Left lung (tissue), 4 donors: ENCODE measurements at regions not wholly inside any gene's neighbourhood (a gene's known extent, or its start where the extent isn't known, plus 50 kb on each side); places are given as distances from the start of the nearest gene placed in this dataset.

ENCODE experiments used
- ATAC-seq: fragments of 200-7000 bp; cut with Tn5 transposase; one replicate; pipeline ENCODE4 v1.9.1; 2020; ENCODE audit warnings: moderate library complexity
- DNase-seq, 4 donors: peaks; one replicate each; pipeline ENCODE4 v3.0.0-alpha.2; 2013 to 2020
- H3K27ac ChIP-seq, 2 donors: fragments of 200-600 bp; sonication (generic) in 1 of 2; one replicate each; pipeline versions ENCODE4 v1.5.0 to v1.8.0; 2020 to 2021
- H3K27me3 ChIP-seq, 2 donors: fragments of 200-600 bp; sonication (generic) in 1 of 2; one replicate each; pipeline versions ENCODE4 v1.5.0 to v1.8.0; 2020 to 2021
- H3K36me3 ChIP-seq, 2 donors: fragments of 200-600 bp; sonication (generic) in 1 of 2; one replicate each; pipeline versions ENCODE4 v1.5.0 to v1.8.0; 2020 to 2021
- H3K4me1 ChIP-seq, 2 donors: fragments of 200-600 bp; one replicate each; pipeline ENCODE4 v1.8.0; 2021
- H3K4me3 ChIP-seq, 2 donors: fragments of 200-600 bp; sonication (generic) in 1 of 2; one replicate each; pipeline versions ENCODE4 v1.5.0 to v1.8.0; 2020 to 2021; ENCODE audit warnings: mild to moderate bottlenecking in 1 of 2
- H3K9me3 ChIP-seq, 2 donors: fragments of 200-600 bp; sonication (generic) in 1 of 2; one replicate each; pipeline versions ENCODE4 v1.5.0 to v1.8.0; 2020 to 2021
- intact Hi-C, 2 donors: fragments of 100-400 bp; cut with DNase I; formaldehyde crosslinking; loops; one replicate each; pipeline versions ENCODE4 v1.11.2 to v1.14.2; 2022
- TF ChIP-seq, protein P1 (sequence below), 2 donors: fragments of 200-600 bp; sonication (generic) in 1 of 2; IDR thresholded peaks; one replicate each; pipeline versions ENCODE4 v1.5.0 to v1.8.0; 2021; ENCODE audit warnings: antibody characterized with exemption in 2 of 2
- donor health status: DM: no; HTN: yes; CAD: no.
- donor health status: DM: no; HTN: no; CAD: no.

DNA sequence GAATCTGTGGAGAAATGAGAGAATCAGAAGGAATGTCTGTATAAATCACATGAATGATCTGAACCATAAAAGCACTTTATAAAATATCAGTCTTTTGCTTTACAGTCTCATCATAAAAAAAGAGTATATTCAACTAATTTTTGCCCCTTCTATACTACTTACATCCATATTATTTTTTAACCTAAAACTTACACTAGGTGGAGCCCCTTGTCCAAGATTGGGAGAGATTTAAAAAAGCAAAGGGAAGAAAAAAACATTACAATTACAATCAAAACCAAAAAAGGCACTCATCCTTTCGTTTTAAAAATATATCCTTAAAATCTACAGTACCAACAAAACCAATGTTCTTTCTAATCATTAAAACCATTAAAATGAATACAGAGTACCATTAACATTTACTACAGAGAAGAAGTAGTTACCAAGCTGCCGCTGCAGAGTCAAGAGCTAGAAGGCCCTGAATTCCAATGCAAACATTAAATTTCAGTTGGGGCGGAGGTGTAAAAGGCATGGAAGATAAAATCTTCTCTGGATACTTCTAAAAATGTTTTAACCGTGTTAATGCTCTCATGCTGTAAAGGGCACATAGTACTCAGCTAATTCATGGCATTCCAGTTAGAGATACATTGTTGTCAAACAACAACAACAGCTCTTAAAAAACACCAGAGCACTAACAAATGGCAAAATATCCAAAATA is 56.7 kb upstream of the EPB41L3 start:
- H3K27ac ChIP-seq: no peak overlapping the region
- ATAC-seq (peak; percentile 76), DNase-seq (peak in 2 of 4 donors; percentile 27 to 53)
- H3K36me3 ChIP-seq: no peaks in the 10 kb centered on the region
- TF ChIP-seq, protein P1, sequence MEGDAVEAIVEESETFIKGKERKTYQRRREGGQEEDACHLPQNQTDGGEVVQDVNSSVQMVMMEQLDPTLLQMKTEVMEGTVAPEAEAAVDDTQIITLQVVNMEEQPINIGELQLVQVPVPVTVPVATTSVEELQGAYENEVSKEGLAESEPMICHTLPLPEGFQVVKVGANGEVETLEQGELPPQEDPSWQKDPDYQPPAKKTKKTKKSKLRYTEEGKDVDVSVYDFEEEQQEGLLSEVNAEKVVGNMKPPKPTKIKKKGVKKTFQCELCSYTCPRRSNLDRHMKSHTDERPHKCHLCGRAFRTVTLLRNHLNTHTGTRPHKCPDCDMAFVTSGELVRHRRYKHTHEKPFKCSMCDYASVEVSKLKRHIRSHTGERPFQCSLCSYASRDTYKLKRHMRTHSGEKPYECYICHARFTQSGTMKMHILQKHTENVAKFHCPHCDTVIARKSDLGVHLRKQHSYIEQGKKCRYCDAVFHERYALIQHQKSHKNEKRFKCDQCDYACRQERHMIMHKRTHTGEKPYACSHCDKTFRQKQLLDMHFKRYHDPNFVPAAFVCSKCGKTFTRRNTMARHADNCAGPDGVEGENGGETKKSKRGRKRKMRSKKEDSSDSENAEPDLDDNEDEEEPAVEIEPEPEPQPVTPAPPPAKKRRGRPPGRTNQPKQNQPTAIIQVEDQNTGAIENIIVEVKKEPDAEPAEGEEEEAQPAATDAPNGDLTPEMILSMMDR (IDR thresholded peaks at IDR 0.05): peak in 1 of 2 donors; percentile 35
- no peaks in the 10 kb centered on the region for H3K4me1 ChIP-seq
- intact Hi-C loops: loop anchor here in 1 of 2 donors (5.0 kb wide), 1 partner anchor 242 kb away; no protein-coding TSS in a partner anchor
- no peaks in the 10 kb centered on the region for H3K9me3 ChIP-seq
- H3K27me3 ChIP-seq: no peaks in the 10 kb centered on the region
- H3K4me3 ChIP-seq: no peak overlapping the region

DNA sequence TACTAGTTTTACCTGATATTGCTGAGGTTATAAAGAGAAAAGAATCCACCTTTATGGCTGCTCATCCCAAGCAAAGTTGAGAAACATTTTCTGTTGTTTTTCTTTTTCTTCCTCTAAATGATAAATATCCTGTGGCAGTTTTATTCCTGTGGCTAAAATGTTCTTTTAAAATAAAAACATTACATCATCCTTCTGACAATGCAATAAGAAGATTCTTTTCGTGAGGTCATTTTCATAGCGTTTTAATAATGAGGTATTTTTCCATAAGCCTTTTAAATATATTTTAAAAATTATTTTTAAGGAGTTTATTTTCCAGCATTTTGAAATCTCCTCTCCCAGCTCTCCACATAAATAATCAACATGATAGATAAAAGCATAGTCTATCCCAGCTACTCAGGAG is 52.8 kb upstream of the EPB41L3 start:
- intact Hi-C loops: no loop called here
- ATAC-seq (no peak), DNase-seq (no peak)
- Histone ChIP-seq H3K36me3 (no peaks in the 10 kb centered on the region), H3K4me1 (no peaks in the 10 kb centered on the region), H3K4me3 (no peak overlapping the region), H3K27ac (no peak overlapping the region), H3K27me3 (no peaks in the 10 kb centered on the region), H3K9me3 (peaks cover 0 to 5% of the 10 kb centered on the region in 2 donors)
- TF ChIP-seq, protein P1 (IDR thresholded peaks at IDR 0.05): no peak
